Parathyroid adenoma (tissue), 2 donors: ENCODE measurements at regions not wholly inside any gene's neighbourhood (a gene's known extent, or its start where the extent isn't known, plus 50 kb on each side); places are given as distances from the start of the nearest gene placed in this dataset.

Experiments
- H2AFZ ChIP-seq: fragments of 300-600 bp; sonication (generic); one replicate; pipeline ENCODE4 v1.7.0; 2017; ENCODE audit warnings: antibody characterized with exemption, mild to moderate bottlenecking
- H3K27ac ChIP-seq: fragments of 300-600 bp; sonication (generic); one replicate; pipeline ENCODE4 v1.7.0; 2017
- H3K27me3 ChIP-seq: fragments of 300-600 bp; sonication (generic); one replicate; pipeline ENCODE4 v1.7.0; 2017; ENCODE audit warnings: low read length; ENCODE audit not compliant: control insufficient read depth, insufficient read depth
- H3K36me3 ChIP-seq: fragments of 300-600 bp; sonication (generic); one replicate; pipeline ENCODE4 v1.7.0; 2017; ENCODE audit warnings: low read length; ENCODE audit not compliant: control insufficient read depth, insufficient read depth
- H3K4me1 ChIP-seq: fragments of 300-600 bp; sonication (generic); one replicate; pipeline ENCODE4 v1.7.0; 2017; ENCODE audit warnings: control low read depth
- H3K4me2 ChIP-seq: fragments of 300-600 bp; sonication (generic); one replicate; pipeline ENCODE4 v1.7.0; 2017; ENCODE audit warnings: low read length
- H3K4me3 ChIP-seq: fragments of 300-600 bp; sonication (generic); one replicate; pipeline ENCODE4 v1.7.0; 2017; ENCODE audit warnings: low read depth, low read length
- H3K79me2 ChIP-seq: fragments of 300-600 bp; sonication (generic); one replicate; pipeline ENCODE4 v1.7.0; 2017; ENCODE audit warnings: control low read depth
- H3K9ac ChIP-seq: fragments of 300-600 bp; sonication (generic); one replicate; pipeline ENCODE4 v1.7.0; 2017; ENCODE audit warnings: mild to moderate bottlenecking
- H3K9me3 ChIP-seq: fragments of 300-600 bp; sonication (generic); one replicate; pipeline ENCODE4 v1.7.0; 2017; ENCODE audit warnings: low read length; ENCODE audit not compliant: control insufficient read depth
- CTCF ChIP-seq: fragments of 300-600 bp; sonication (generic); IDR thresholded peaks from one replicate; pipeline ENCODE4 v1.7.0; 2017; ENCODE audit warnings: antibody characterized with exemption, mild to moderate bottlenecking
- donor health status: primary hyperparathyroidism.

DNA sequence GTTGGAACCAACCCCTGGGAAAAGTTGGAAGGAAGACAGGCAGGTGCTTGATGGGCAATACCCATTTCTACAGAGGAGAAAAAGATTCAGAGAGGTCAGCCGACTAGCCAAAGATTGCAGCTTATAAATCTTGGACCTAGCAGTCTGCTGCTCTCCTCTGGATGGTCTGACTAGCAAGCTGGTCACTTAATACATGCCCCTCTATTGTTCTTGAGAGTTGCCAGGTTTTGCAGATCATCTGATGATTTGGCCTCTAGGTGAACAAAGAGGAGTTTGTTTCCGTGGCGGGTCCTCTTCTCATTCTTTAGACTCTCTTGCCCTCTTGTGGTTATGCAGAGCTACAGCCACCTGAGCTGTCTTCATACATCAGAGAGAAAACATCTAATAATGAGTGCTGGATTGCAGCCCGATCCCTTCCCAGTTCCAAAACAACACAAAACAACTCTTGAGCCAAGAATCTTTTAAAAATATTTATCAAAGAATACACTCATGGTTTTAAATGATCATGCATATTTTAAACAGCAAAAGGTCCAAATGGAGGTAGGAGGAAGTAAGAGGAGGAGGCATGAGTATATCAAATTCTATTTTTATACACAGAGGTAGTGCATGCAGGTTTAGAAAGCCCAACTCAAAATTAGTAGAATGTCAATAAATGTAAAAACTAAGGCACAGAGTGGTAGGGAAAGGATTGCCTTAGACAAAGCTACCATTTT lies 115.7 kb downstream of the SLC30A10 start:
- Histone ChIP-seq H3K4me3 (no peak overlapping the region), H3K27me3 (no peaks in the 10 kb centered on the region), H3K36me3 (no peaks in the 10 kb centered on the region), H3K4me2 (no peak overlapping the region), H3K79me2 (no peaks in the 10 kb centered on the region), H3K27ac (no peak overlapping the region), H3K9ac (no peak overlapping the region), H2AFZ (no peak overlapping the region), H3K9me3 (no peaks in the 10 kb centered on the region), H3K4me1 (no peaks in the 10 kb centered on the region)
- TF ChIP-seq CTCF: peak; percentile 25

GRCh38 chr1:219812086-219812485 lies 116.3 kb downstream of the SLC30A10 start:
- H3K9ac ChIP-seq: no peak overlapping the region
- no peaks in the 10 kb centered on the region for H3K79me2 ChIP-seq
- H3K4me1 ChIP-seq: no peaks in the 10 kb centered on the region
- H3K4me3 ChIP-seq: no peak overlapping the region
- H2AFZ ChIP-seq: no peak overlapping the region
- H3K27me3 ChIP-seq: no peaks in the 10 kb centered on the region
- H3K9me3 ChIP-seq: no peaks in the 10 kb centered on the region
- no peak for TF ChIP-seq CTCF
- no peak overlapping the region for H3K27ac ChIP-seq
- H3K36me3 ChIP-seq: no peaks in the 10 kb centered on the region
- no peak overlapping the region for H3K4me2 ChIP-seq

DNA sequence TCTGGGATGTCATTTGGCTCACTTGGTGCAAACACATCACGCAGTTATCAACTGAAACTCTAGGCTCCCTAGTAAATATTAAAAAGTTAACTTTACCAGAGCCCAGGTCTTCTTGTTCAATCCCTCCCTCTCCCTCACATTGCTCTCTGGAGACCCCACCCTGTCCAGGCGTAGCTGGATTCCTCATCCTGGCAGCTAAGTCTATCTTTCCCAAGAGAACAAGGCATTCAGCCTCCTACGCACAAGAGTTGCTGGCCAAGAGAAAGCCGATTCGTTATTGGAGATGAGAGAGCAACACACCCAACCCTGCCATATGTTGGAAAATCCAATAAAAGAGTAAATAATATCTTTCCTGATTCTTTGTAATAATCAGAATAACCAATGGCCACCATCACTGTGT lies 117.9 kb downstream of the SLC30A10 start:
- no peak overlapping the region for H3K4me2 ChIP-seq
- no peak overlapping the region for H3K4me3 ChIP-seq
- H3K27me3 ChIP-seq: no peaks in the 10 kb centered on the region
- H3K4me1 ChIP-seq: no peaks in the 10 kb centered on the region
- TF ChIP-seq CTCF: no peak
- H2AFZ ChIP-seq: no peak overlapping the region
- no peaks in the 10 kb centered on the region for H3K79me2 ChIP-seq
- H3K36me3 ChIP-seq: no peaks in the 10 kb centered on the region
- H3K9me3 ChIP-seq: no peaks in the 10 kb centered on the region
- H3K9ac ChIP-seq: no peak overlapping the region
- H3K27ac ChIP-seq: no peak overlapping the region

DNA sequence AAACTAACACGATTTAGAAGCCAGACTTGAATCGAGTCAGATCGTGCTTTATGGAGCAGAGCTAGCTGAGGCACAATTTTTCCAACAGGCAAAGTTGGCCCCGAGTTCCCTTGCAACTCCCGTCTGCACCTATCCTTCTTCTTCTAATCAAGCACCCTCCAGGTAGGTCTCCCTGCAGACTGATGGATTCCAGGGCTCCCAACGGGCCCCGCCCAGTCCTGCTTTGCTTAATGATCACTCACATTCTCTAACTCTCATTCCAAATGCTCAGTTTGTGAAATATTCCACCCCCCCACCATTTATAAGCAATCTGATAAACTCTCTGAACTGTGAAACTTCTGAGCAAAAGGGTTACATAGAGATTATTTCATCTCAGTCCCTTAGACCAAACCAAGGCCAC lies 119.6 kb downstream of the SLC30A10 start:
- Histone ChIP-seq H3K9me3 (no peaks in the 10 kb centered on the region), H3K27ac (no peak overlapping the region), H3K27me3 (no peaks in the 10 kb centered on the region), H3K4me1 (no peaks in the 10 kb centered on the region), H3K4me2 (no peak overlapping the region), H3K9ac (no peak overlapping the region), H3K36me3 (no peaks in the 10 kb centered on the region), H3K4me3 (no peak overlapping the region), H3K79me2 (no peaks in the 10 kb centered on the region), H2AFZ (no peak overlapping the region)
- no peak for TF ChIP-seq CTCF

GRCh38 chr1:219806642-219807041 lies 121.7 kb downstream of the SLC30A10 start:
- Histone ChIP-seq H3K27me3 (no peaks in the 10 kb centered on the region), H3K79me2 (no peaks in the 10 kb centered on the region), H3K36me3 (no peaks in the 10 kb centered on the region), H3K4me3 (no peak overlapping the region), H3K9ac (no peak overlapping the region), H3K27ac (no peak overlapping the region), H2AFZ (no peak overlapping the region), H3K9me3 (no peaks in the 10 kb centered on the region), H3K4me2 (no peak overlapping the region), H3K4me1 (no peaks in the 10 kb centered on the region)
- no peak for TF ChIP-seq CTCF
